Liver (tissue), 8 donors: ENCODE measurements at regions not wholly inside any gene's neighbourhood (a gene's known extent, or its start where the extent isn't known, plus 50 kb on each side); places are given as distances from the start of the nearest gene placed in this dataset.

Source experiments
- DNase-seq: peaks from one replicate; pipeline ENCODE4 v3.0.0-alpha.2; 2017; ENCODE audit warnings: low spot score
- H3K27ac ChIP-seq, 2 donors: one replicate each; pipeline ENCODE4 v1.7.0; 2013; ENCODE audit warnings: inconsistent platforms in 2 of 2, low read length in 2 of 2, control low read depth in 1 of 2, low read depth in 1 of 2, mild to moderate bottlenecking in 1 of 2
- H3K27me3 ChIP-seq, 4 donors: one replicate each; pipeline versions ENCODE4 v1.6.1 to v1.7.0; 2013; ENCODE audit warnings: low read length in 3 of 4, inconsistent platforms in 1 of 4, mild to moderate bottlenecking in 1 of 4, moderate library complexity in 1 of 4; ENCODE audit not compliant: control insufficient read depth in 4 of 4, insufficient read depth in 4 of 4
- H3K36me3 ChIP-seq, 4 donors: one replicate each; pipeline versions ENCODE4 v1.6.1 to v1.7.0; 2013; ENCODE audit warnings: low read length in 3 of 4, mild to moderate bottlenecking in 3 of 4, low read depth in 1 of 4, moderate library complexity in 1 of 4; ENCODE audit not compliant: control insufficient read depth in 4 of 4, insufficient read depth in 3 of 4
- H3K4me1 ChIP-seq, 4 donors: one replicate each; pipeline versions ENCODE4 v1.6.1 to v1.7.0; 2013; ENCODE audit warnings: low read length in 3 of 4, mild to moderate bottlenecking in 3 of 4, moderate library complexity in 1 of 4; ENCODE audit not compliant: control insufficient read depth in 4 of 4, insufficient read depth in 4 of 4
- H3K4me3 ChIP-seq, 3 donors: one replicate each; pipeline versions ENCODE4 v1.6.1 to v1.7.0; 2013; ENCODE audit warnings: low read length in 3 of 3, control low read depth in 1 of 3, low read depth in 1 of 3, mild to moderate bottlenecking in 1 of 3
- H3K9ac ChIP-seq, 2 donors: one replicate each; pipeline ENCODE4 v1.7.0; 2013; ENCODE audit warnings: low read length in 2 of 2, mild to moderate bottlenecking in 2 of 2, moderate library complexity in 2 of 2, control low read depth in 1 of 2, low read depth in 1 of 2
- H3K9me3 ChIP-seq, 4 donors: one replicate each; pipeline versions ENCODE4 v1.6.1 to v1.7.0; 2013; ENCODE audit warnings: low read length in 3 of 4; ENCODE audit not compliant: control insufficient read depth in 4 of 4
- FOXA1 ChIP-seq: IDR thresholded peaks from 2 replicates; pipeline ENCODE4 v1.6.1; 2016; ENCODE audit warnings: antibody characterized with exemption
- FOXA2 ChIP-seq: IDR thresholded peaks from 2 replicates; pipeline ENCODE4 v1.6.1; 2016; ENCODE audit warnings: antibody characterized with exemption
- GABPA ChIP-seq, 2 donors: IDR thresholded peaks in 1 of 2; conservative IDR thresholded peaks in 1 of 2; 2 replicates each; pipeline ENCODE4 v1.6.1; 2016; ENCODE audit warnings: antibody characterized with exemption in 2 of 2, mild to moderate bottlenecking in 1 of 2, moderate library complexity in 1 of 2
- HNF4A ChIP-seq, 2 donors: conservative IDR thresholded peaks; 2 replicates each; pipeline ENCODE4 v1.6.1; 2016; ENCODE audit warnings: antibody characterized with exemption in 2 of 2, mild to moderate bottlenecking in 2 of 2
- HNF4G ChIP-seq: IDR thresholded peaks from 2 replicates; pipeline ENCODE4 v1.6.1; 2016; ENCODE audit warnings: antibody characterized with exemption
- JUND ChIP-seq, 2 donors: IDR thresholded peaks; 2 replicates each; pipeline ENCODE4 v1.6.1; 2016; ENCODE audit warnings: antibody characterized with exemption in 2 of 2
- NR2F2 ChIP-seq: IDR thresholded peaks from 2 replicates; pipeline ENCODE4 v1.6.1; 2016; ENCODE audit warnings: antibody characterized with exemption
- RXRA ChIP-seq, 2 donors: IDR thresholded peaks; 2 replicates each; pipeline ENCODE4 v1.6.1; 2017 to 2018; ENCODE audit warnings: antibody characterized with exemption in 2 of 2, mild to moderate bottlenecking in 1 of 2
- WGBS: extraction: QIAGEN DNeasy Blood & Tissue Kit; methylation state at CpG from one replicate; pipeline ENCODE4 v1.1.7; 2013; 5-methylcytosine and 5-hydroxymethylcytosine counted together
- TF ChIP-seq, protein P1 (sequence below): fragments of 150-350 bp; IDR thresholded peaks from 2 replicates; pipeline ENCODE4 v1.5.1; 2017; ENCODE audit warnings: improper control_type of control experiment, low read depth, low read length; ENCODE audit not compliant: missing input control
- TF ChIP-seq, protein P2 (sequence below): IDR thresholded peaks from 2 replicates; pipeline ENCODE4 v1.6.1; 2016; ENCODE audit warnings: antibody characterized with exemption, mild to moderate bottlenecking
- TF ChIP-seq, protein P3 (sequence below): IDR thresholded peaks from 2 replicates; pipeline ENCODE4 v1.6.1; 2016; ENCODE audit warnings: antibody characterized with exemption
- donor health status: healthy.
- donor health status: healthy.
- donor health status: healthy.
- donor health status: healthy.
- donor health status: healthy.

DNA sequence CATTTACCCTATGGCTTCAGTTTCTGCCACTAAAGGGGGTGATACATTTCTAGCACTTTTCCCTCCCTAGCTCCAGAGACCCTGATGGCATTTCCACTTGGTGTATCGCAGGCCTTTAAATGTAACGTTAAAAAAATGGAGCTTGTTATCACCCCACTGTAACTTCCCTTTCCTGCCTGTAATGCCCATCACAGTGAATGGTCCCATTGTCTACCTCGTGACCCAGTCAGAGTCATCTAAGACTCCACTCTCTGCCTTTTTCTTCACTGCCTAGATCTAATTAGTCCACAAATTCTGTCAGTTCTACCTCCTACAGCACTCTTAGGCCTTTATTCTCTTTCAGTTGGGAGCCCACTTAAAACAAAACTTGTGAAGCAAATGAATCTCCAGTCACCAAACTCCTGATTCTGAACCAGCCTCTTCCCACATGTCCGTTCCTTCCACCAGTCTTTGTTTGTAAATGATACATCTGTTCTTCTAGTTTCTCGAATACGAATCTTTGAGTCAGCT, 64.8 kb downstream of the NHLRC3 start:
- Histone ChIP-seq H3K27me3 (no peaks in the 10 kb centered on the region), H3K36me3 (no peaks in the 10 kb centered on the region), H3K9me3 (no peaks in the 10 kb centered on the region), H3K9ac (no peak overlapping the region), H3K4me1 (no peaks in the 10 kb centered on the region), H3K27ac (no peak overlapping the region), H3K4me3 (no peak overlapping the region)
- no peak for DNase-seq
- TF ChIP-seq GABPA (IDR thresholded peaks at IDR 0.05 in 1 of 2, conservative IDR thresholded peaks at IDR 0.05 in 1 of 2), result no peak
- 73% methylated on average over 6 of the region's 6 CpGs for WGBS

DNA sequence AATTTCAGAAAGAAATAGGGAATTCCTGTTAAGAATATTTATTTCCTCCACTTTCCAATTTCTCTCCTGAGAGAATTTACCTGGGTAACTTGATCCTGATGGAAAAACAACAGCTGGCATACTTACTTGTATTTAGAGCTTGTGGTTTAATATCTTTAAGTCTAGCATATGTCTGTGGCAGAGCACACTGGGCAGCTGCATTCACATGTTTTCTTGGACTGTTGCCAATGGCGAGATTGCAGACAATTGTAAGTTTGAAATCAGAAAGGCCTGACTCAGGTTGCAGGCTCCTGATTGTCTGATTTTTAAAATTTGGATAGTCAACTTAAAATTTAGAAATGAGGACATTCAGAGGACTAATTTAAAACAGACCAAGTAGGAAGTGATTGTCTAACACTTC, 66.9 kb downstream of the NHLRC3 start:
- H3K9me3 ChIP-seq, result no peaks in the 10 kb centered on the region
- no peak overlapping the region for H3K27ac ChIP-seq
- TF ChIP-seq, protein P1, sequence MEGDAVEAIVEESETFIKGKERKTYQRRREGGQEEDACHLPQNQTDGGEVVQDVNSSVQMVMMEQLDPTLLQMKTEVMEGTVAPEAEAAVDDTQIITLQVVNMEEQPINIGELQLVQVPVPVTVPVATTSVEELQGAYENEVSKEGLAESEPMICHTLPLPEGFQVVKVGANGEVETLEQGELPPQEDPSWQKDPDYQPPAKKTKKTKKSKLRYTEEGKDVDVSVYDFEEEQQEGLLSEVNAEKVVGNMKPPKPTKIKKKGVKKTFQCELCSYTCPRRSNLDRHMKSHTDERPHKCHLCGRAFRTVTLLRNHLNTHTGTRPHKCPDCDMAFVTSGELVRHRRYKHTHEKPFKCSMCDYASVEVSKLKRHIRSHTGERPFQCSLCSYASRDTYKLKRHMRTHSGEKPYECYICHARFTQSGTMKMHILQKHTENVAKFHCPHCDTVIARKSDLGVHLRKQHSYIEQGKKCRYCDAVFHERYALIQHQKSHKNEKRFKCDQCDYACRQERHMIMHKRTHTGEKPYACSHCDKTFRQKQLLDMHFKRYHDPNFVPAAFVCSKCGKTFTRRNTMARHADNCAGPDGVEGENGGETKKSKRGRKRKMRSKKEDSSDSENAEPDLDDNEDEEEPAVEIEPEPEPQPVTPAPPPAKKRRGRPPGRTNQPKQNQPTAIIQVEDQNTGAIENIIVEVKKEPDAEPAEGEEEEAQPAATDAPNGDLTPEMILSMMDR, result no peak
- TF ChIP-seq FOXA2 (no peak), RXRA (IDR thresholded peaks at IDR 0.05) (no peak), FOXA1 (no peak), JUND (IDR thresholded peaks at IDR 0.05) (no peak), GABPA (IDR thresholded peaks at IDR 0.05 in 1 of 2, conservative IDR thresholded peaks at IDR 0.05 in 1 of 2) (no peak), NR2F2 (no peak), HNF4G (no peak), HNF4A (conservative IDR thresholded peaks at IDR 0.05) (no peak)
- TF ChIP-seq, protein P2, sequence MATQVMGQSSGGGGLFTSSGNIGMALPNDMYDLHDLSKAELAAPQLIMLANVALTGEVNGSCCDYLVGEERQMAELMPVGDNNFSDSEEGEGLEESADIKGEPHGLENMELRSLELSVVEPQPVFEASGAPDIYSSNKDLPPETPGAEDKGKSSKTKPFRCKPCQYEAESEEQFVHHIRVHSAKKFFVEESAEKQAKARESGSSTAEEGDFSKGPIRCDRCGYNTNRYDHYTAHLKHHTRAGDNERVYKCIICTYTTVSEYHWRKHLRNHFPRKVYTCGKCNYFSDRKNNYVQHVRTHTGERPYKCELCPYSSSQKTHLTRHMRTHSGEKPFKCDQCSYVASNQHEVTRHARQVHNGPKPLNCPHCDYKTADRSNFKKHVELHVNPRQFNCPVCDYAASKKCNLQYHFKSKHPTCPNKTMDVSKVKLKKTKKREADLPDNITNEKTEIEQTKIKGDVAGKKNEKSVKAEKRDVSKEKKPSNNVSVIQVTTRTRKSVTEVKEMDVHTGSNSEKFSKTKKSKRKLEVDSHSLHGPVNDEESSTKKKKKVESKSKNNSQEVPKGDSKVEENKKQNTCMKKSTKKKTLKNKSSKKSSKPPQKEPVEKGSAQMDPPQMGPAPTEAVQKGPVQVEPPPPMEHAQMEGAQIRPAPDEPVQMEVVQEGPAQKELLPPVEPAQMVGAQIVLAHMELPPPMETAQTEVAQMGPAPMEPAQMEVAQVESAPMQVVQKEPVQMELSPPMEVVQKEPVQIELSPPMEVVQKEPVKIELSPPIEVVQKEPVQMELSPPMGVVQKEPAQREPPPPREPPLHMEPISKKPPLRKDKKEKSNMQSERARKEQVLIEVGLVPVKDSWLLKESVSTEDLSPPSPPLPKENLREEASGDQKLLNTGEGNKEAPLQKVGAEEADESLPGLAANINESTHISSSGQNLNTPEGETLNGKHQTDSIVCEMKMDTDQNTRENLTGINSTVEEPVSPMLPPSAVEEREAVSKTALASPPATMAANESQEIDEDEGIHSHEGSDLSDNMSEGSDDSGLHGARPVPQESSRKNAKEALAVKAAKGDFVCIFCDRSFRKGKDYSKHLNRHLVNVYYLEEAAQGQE, result no peak
- TF ChIP-seq, protein P3, sequence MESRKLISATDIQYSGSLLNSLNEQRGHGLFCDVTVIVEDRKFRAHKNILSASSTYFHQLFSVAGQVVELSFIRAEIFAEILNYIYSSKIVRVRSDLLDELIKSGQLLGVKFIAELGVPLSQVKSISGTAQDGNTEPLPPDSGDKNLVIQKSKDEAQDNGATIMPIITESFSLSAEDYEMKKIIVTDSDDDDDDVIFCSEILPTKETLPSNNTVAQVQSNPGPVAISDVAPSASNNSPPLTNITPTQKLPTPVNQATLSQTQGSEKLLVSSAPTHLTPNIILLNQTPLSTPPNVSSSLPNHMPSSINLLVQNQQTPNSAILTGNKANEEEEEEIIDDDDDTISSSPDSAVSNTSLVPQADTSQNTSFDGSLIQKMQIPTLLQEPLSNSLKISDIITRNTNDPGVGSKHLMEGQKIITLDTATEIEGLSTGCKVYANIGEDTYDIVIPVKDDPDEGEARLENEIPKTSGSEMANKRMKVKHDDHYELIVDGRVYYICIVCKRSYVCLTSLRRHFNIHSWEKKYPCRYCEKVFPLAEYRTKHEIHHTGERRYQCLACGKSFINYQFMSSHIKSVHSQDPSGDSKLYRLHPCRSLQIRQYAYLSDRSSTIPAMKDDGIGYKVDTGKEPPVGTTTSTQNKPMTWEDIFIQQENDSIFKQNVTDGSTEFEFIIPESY, result no peak
- no peaks in the 10 kb centered on the region for H3K4me1 ChIP-seq
- H3K4me3 ChIP-seq, result no peak overlapping the region
- DNase-seq, result no peak
- H3K36me3 ChIP-seq, result no peaks in the 10 kb centered on the region
- H3K27me3 ChIP-seq, result no peaks in the 10 kb centered on the region
- no peak overlapping the region for H3K9ac ChIP-seq
- WGBS, result 30% methylated on average over 1 of the region's 1 CpG
